GM10248 (cell line): ENCODE measurements at regions not wholly inside any gene's neighbourhood (a gene's known extent, or its start where the extent isn't known, plus 50 kb on each side); places are given as distances from the start of the nearest gene placed in this dataset.

ENCODE experiments used
- CTCF ChIA-PET: fragments of 300-600 bp; sonication (Branson Sonifier 250); formaldehyde crosslinking; extraction: SDS; loops from one replicate; lab custom pipeline; 2021; ENCODE audit warnings: antibody characterized with exemption; lab: Yijun Ruan, JAX
- POLR2A ChIA-PET: fragments of 350-650 bp; sonication (Branson Sonifier 250); formaldehyde crosslinking; extraction: SDS; loops from one replicate; lab custom pipeline; 2020; ENCODE audit warnings: antibody characterized with exemption; lab: Yijun Ruan, JAX
- DNase-seq: peaks from one replicate; pipeline ENCODE4 v3.0.0; 2012; ENCODE audit errors: extremely low spot score
- TF ChIP-seq, protein P1 (sequence below): IDR thresholded peaks from 2 replicates; pipeline ENCODE4 v1.5.1; 2012; ENCODE audit warnings: mild to moderate bottlenecking, low read depth; ENCODE audit errors: extremely low read depth, missing control alignments, control extremely low read depth

DNA sequence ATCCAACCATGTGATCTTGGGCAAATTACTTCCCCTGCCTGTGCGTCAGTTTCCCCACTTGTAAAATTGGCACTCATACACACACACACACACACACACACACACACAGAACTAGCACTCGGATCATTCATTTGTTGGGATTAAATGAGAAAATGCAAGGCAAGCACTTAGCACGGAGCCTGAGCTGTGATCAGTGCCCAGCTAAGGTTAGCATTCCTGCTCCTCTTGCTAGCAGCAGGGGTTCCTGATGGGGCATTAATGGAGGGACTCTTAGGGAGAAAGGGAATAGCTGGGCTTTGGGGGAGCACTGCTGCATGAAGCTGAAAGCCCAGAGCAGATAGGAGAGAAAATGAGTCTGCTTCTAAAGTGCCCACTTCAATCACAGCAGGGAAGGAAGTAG is 187.7 kb upstream of the C2CD4B start:
- TF ChIP-seq, protein P1, sequence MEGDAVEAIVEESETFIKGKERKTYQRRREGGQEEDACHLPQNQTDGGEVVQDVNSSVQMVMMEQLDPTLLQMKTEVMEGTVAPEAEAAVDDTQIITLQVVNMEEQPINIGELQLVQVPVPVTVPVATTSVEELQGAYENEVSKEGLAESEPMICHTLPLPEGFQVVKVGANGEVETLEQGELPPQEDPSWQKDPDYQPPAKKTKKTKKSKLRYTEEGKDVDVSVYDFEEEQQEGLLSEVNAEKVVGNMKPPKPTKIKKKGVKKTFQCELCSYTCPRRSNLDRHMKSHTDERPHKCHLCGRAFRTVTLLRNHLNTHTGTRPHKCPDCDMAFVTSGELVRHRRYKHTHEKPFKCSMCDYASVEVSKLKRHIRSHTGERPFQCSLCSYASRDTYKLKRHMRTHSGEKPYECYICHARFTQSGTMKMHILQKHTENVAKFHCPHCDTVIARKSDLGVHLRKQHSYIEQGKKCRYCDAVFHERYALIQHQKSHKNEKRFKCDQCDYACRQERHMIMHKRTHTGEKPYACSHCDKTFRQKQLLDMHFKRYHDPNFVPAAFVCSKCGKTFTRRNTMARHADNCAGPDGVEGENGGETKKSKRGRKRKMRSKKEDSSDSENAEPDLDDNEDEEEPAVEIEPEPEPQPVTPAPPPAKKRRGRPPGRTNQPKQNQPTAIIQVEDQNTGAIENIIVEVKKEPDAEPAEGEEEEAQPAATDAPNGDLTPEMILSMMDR = no peak
- no peak for DNase-seq
- CTCF ChIA-PET = interaction anchor here (1.3 to 2.6 kb wide), 4 partner anchors 9 to 45 kb away, joined by 3 to 12 read pairs (median 4); no protein-coding TSS in a partner anchor
- POLR2A ChIA-PET = no interaction called here

DNA sequence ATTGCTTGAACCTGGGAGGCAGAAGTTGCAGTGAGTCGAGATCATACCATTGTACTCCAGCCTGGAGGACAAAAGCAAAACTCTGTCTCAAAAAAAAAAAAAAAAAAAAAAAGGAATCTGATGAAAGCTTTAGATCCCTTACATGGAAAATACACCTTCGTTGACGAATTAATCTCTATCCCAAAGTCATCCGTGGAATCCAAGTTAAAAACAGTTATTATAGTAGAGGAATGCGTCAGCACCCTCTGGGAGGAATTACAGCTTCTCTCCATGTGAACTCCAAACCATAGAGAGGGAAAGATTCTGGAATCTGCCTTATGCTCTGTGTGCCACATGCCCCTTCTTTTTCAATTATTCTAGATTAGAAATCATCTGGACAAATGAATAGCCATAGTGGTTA is 192.3 kb upstream of the C2CD4B start:
- POLR2A ChIA-PET = interaction anchor here (0.7 kb wide), 1 partner anchor 738 kb away, joined by 4 read pairs; no protein-coding TSS in a partner anchor
- TF ChIP-seq, protein P1 = no peak
- DNase-seq = no peak
- CTCF ChIA-PET = no interaction called here

DNA sequence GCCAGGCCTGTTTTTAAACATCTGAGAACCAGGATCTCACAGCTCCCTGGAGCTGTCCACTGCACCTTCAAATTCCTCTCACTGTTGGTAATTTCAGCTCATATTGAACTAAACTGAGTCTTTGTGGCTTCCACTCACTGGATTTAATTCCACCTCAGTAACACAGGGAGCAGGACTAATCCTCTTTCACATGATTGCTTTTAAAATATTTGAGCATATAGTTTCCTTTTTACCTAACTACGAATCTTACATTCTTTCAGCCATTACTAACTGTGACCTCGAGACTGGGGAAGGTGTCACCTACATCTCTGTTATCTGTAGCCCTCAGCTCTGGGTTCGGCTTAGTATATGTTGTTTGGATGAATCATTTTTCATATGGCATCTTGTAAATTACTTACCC is 194.3 kb upstream of the C2CD4B start:
- no peak for DNase-seq
- ChIA-PET POLR2A (no interaction called here), CTCF (no interaction called here)
- TF ChIP-seq, protein P1 = no peak

DNA sequence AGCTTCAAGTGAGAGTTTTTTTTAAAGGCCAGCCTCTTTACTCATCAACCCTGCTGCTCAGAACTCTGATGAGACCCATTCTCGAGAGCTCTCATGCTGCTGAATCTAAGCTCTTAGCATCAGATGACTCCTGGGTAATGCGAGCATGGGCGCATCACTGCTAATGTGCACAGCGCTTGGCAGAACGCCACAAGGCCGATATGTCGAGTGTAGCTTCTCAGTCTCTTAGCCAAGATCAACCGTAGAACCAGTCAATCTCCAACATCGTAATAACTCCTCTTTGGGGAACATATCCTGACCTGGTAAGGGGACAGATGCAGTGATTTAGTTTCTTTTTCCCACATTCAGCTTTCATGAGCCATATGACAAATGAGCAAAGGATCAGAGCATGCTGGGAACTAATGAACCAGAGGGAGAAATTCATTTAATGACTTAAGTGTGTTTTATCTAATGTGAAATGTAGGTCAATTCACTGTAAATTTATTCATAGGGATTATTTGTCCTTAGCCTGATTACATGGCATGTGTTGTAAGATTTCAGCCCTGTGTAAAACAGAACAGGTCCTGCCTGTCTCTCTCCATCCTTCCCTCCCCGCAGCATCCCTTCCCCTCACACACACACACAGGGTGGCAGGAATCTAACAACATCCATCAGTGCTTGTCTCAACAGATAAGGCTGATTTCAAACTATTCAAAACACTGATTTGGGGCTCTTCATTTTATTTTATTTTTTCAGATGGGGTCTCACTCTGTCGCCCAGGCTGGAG is 195.4 kb upstream of the C2CD4B start:
- TF ChIP-seq, protein P1 = no peak
- ChIA-PET POLR2A (no interaction called here), CTCF (no interaction called here)
- no peak for DNase-seq

DNA sequence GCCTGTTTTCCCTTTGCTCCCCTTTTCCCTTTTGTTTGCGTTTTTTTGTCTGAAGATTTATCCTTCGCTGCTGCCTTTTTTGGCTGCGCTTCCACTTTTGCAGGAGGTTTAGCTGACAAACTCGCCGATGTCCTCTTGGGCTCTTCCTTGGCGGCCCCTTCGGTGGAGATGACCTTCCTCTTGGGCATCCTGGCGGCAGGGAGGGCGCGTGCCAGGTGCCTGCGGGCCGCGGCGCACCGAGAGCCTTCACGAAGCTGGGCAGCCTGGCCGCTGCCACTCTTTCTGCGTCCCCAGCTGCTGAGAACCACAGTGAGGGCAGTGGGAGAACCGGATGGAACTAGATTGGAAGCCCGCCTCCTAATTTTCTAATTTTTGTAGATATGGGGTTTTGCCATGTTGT is 197.1 kb upstream of the C2CD4B start:
- DNase-seq = no peak
- ChIA-PET CTCF (interaction anchor here (1.7 kb wide), 1 partner anchor 14 kb away, joined by 4 read pairs; no protein-coding TSS in a partner anchor), POLR2A (no interaction called here)
- TF ChIP-seq, protein P1 = no peak

DNA sequence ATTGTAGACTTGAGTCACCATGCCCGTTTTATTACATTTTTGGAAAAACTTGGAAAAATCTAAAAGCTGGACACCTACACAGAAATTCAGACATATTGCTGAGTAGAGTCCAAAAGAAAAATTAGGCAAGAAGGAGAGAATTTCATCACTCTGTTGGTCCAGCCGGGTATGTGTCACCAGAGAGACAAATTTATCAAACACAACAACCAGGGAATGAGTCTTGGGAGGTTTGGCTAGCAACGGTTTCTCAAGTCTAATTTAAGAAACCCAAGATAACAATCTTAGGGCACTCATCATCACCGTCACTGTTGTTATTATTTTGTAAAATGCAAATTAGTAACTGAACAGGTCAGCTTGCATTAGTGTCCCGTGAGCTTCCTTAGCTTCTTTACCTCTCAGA is 197.5 kb upstream of the C2CD4B start:
- no peak for DNase-seq
- CTCF ChIA-PET = interaction anchor here (1.7 kb wide), 1 partner anchor 14 kb away, joined by 4 read pairs; no protein-coding TSS in a partner anchor
- POLR2A ChIA-PET = no interaction called here
- TF ChIP-seq, protein P1 = no peak
